SW 1271 (cell line): ENCODE measurements at regions not wholly inside any gene's neighbourhood (a gene's known extent, or its start where the extent isn't known, plus 50 kb on each side); places are given as distances from the start of the nearest gene placed in this dataset.
"Not testable (repeated sequence)": the region's sequence is repeated elsewhere in the genome, so short reads cannot be mapped to it uniquely, and the experiment has no call there.

Source experiments
- DNase-seq, 2 experiments: peaks; one replicate each; lab custom pipeline; 2025; lab: John Stamatoyannopoulos, UW

- DNase-seq: no peak
These were observed 109.2 kb upstream of the RAB12 start for GRCh38 chr18:8499810-8500675.

- no peak for DNase-seq
These were observed 108.2 kb upstream of the RAB12 start for GRCh38 chr18:8501044-8501443.

GRCh38 chr18:8503248-8503647 is 106.0 kb upstream of the RAB12 start:
- DNase-seq: no peak

GRCh38 chr18:8504424-8504823 is 104.8 kb upstream of the RAB12 start:
- DNase-seq: no peak

- DNase-seq: no peak
These were observed 104.3 kb upstream of the RAB12 start for GRCh38 chr18:8504880-8505435.

GRCh38 chr18:8506251-8507049 is 102.8 kb upstream of the RAB12 start:
- DNase-seq: no peak

- no peak for DNase-seq
These were observed 101.9 kb upstream of the RAB12 start for GRCh38 chr18:8507361-8507760.

GRCh38 chr18:8507915-8508705 is 101.1 kb upstream of the RAB12 start:
- DNase-seq: no peak

GRCh38 chr18:8513249-8513648 is 96.0 kb upstream of the RAB12 start:
- no peak for DNase-seq

- DNase-seq: no peak
These were observed 94.8 kb upstream of the RAB12 start for GRCh38 chr18:8514409-8514808.

GRCh38 chr18:8515142-8515865 is 93.9 kb upstream of the RAB12 start:
- DNase-seq: no peak

- DNase-seq: no peak
These were observed 92.6 kb upstream of the RAB12 start for GRCh38 chr18:8516371-8517250.

- DNase-seq: no peak
These were observed 92.0 kb upstream of the RAB12 start for GRCh38 chr18:8517276-8517675.

GRCh38 chr18:8519102-8519501 is 90.1 kb upstream of the RAB12 start:
- DNase-seq: no peak

GRCh38 chr18:8520266-8520665 is 89.0 kb upstream of the RAB12 start:
- no peak for DNase-seq

GRCh38 chr18:8522756-8523155 is 86.5 kb upstream of the RAB12 start:
- no peak for DNase-seq

GRCh38 chr18:8525692-8526091 is 83.5 kb upstream of the RAB12 start:
- DNase-seq: no peak

- DNase-seq: no peak
These were observed 82.9 kb upstream of the RAB12 start for GRCh38 chr18:8526332-8526731.

- DNase-seq: no peak
These were observed 79.6 kb upstream of the RAB12 start for GRCh38 chr18:8529609-8530008.

- DNase-seq: not testable (repeated sequence)
These were observed 78.2 kb upstream of the RAB12 start for GRCh38 chr18:8531084-8531483.
